HG02970 (cell line): ENCODE measurements at regions not wholly inside any gene's neighbourhood (a gene's known extent, or its start where the extent isn't known, plus 50 kb on each side); places are given as distances from the start of the nearest gene placed in this dataset.

Experiments
- ATAC-seq: cut with Tn5 transposase; IDR thresholded peaks from one replicate; pipeline ENCODE4 v1.9.1; 2021; ENCODE audit warnings: mild to moderate bottlenecking, moderate library complexity, moderate number of reproducible peaks; ENCODE audit not compliant: unreplicated experiment, low FRiP score

- no peak for ATAC-seq
Observed at GRCh38 chr4:175871774-175872405, 59.8 kb upstream of the GPM6A start.

- ATAC-seq, result no peak
Observed at GRCh38 chr4:175873707-175874106, 61.6 kb upstream of the GPM6A start.

- no peak for ATAC-seq
Observed at GRCh38 chr4:175874306-175874705, 62.2 kb upstream of the GPM6A start.

- ATAC-seq, result no peak
Observed at GRCh38 chr4:175875993-175876771, 64.1 kb upstream of the GPM6A start.

GRCh38 chr4:175882891-175883290 lies 70.8 kb upstream of the GPM6A start:
- ATAC-seq, result no peak

- no peak for ATAC-seq
Observed at GRCh38 chr4:175884048-175884447, 72.0 kb upstream of the GPM6A start.

- ATAC-seq, result no peak
Observed at GRCh38 chr4:175891231-175891630, 79.2 kb upstream of the GPM6A start.

GRCh38 chr4:175891851-175892250 lies 79.8 kb upstream of the GPM6A start:
- ATAC-seq, result no peak

- no peak for ATAC-seq
Observed at GRCh38 chr4:175905925-175906324, 93.9 kb upstream of the GPM6A start.

- ATAC-seq, result no peak
Observed at GRCh38 chr4:175906384-175906783, 94.3 kb upstream of the GPM6A start.

- no peak for ATAC-seq
Observed at GRCh38 chr4:175910700-175911099, 98.6 kb upstream of the GPM6A start.

GRCh38 chr4:175916626-175917351 lies 104.7 kb upstream of the GPM6A start:
- ATAC-seq, result no peak

- ATAC-seq, result no peak
Observed at GRCh38 chr4:175927121-175927520, 115.1 kb upstream of the GPM6A start.

- ATAC-seq, result no peak
Observed at GRCh38 chr4:175929441-175929840, 117.4 kb upstream of the GPM6A start.

- ATAC-seq, result no peak
Observed at GRCh38 chr4:175929932-175930331, 117.9 kb upstream of the GPM6A start.

GRCh38 chr4:175930471-175930870 lies 118.4 kb upstream of the GPM6A start:
- ATAC-seq, result no peak

- no peak for ATAC-seq
Observed at GRCh38 chr4:175932116-175932515, 120.1 kb upstream of the GPM6A start.

GRCh38 chr4:175934506-175934905 lies 122.4 kb upstream of the GPM6A start:
- ATAC-seq, result no peak

GRCh38 chr4:175935016-175935661 lies 123.1 kb upstream of the GPM6A start:
- no peak for ATAC-seq

GRCh38 chr4:175944126-175944910 lies 121.3 kb upstream of the WDR17 start:
- ATAC-seq, result no peak
